ENCODE measurements at regions not wholly inside any gene's neighbourhood (a gene's known extent, or its start where the extent isn't known, plus 50 kb on each side); places are given as distances from the start of the nearest gene placed in this dataset.

GRCh38 chr15:96565266-96565665 is 234.8 kb downstream of the NR2F2 start:
- Histone ChIP-seq H3K4me3 (no peak overlapping the region), H3K27me3 (ENCODE audit: low read depth) (no peaks in the 10 kb centered on the region), H3K36me3 (no peaks in the 10 kb centered on the region), H3K27ac (no peak overlapping the region), H3K4me1 (no peaks in the 10 kb centered on the region), H3K9me3 (no peaks in the 10 kb centered on the region)
- intact Hi-C loops (cut with DNase I) = no loop called here
- no peak for TF ChIP-seq CTCF (IDR thresholded peaks at IDR 0.05)
- ATAC-seq (no peak), DNase-seq (no peak)

GRCh38 chr15:96574782-96575181 is 244.3 kb downstream of the NR2F2 start:
- H3K27me3 ChIP-seq (ENCODE audit: low read depth) = no peaks in the 10 kb centered on the region
- TF ChIP-seq CTCF (IDR thresholded peaks at IDR 0.05) = no peak
- no peaks in the 10 kb centered on the region for H3K4me1 ChIP-seq
- intact Hi-C loops (cut with DNase I) = no loop called here
- no peaks in the 10 kb centered on the region for H3K36me3 ChIP-seq
- ATAC-seq = no peak
- no peak for DNase-seq
- no peak overlapping the region for H3K4me3 ChIP-seq
- H3K9me3 ChIP-seq = no peaks in the 10 kb centered on the region
- H3K27ac ChIP-seq = no peak overlapping the region

GRCh38 chr15:96576596-96576995 is 246.1 kb downstream of the NR2F2 start:
- DNase-seq (no peak), ATAC-seq (no peak)
- no peak overlapping the region for H3K4me3 ChIP-seq
- no peak overlapping the region for H3K27ac ChIP-seq
- TF ChIP-seq CTCF (IDR thresholded peaks at IDR 0.05) = no peak
- no peaks in the 10 kb centered on the region for H3K27me3 ChIP-seq (ENCODE audit: low read depth)
- intact Hi-C loops (cut with DNase I) = no loop called here
- no peaks in the 10 kb centered on the region for H3K9me3 ChIP-seq
- H3K4me1 ChIP-seq = no peaks in the 10 kb centered on the region
- no peaks in the 10 kb centered on the region for H3K36me3 ChIP-seq

- no peaks in the 10 kb centered on the region for H3K27me3 ChIP-seq (ENCODE audit: low read depth)
- ATAC-seq (no peak), DNase-seq (no peak)
- intact Hi-C loops (cut with DNase I) = no loop called here
- TF ChIP-seq CTCF (IDR thresholded peaks at IDR 0.05) = no peak
- H3K27ac ChIP-seq = no peak overlapping the region
- no peaks in the 10 kb centered on the region for H3K4me1 ChIP-seq
- no peaks in the 10 kb centered on the region for H3K36me3 ChIP-seq
- no peaks in the 10 kb centered on the region for H3K9me3 ChIP-seq
- no peak overlapping the region for H3K4me3 ChIP-seq
These were observed 247.9 kb downstream of the NR2F2 start for GRCh38 chr15:96578393-96578792.

GRCh38 chr15:96581371-96581770 is 250.9 kb downstream of the NR2F2 start:
- TF ChIP-seq CTCF (IDR thresholded peaks at IDR 0.05) = no peak
- intact Hi-C loops (cut with DNase I) = no loop called here
- ATAC-seq (no peak), DNase-seq (no peak)
- Histone ChIP-seq H3K27ac (no peak overlapping the region), H3K4me3 (no peak overlapping the region), H3K36me3 (no peaks in the 10 kb centered on the region), H3K4me1 (no peaks in the 10 kb centered on the region), H3K27me3 (ENCODE audit: low read depth) (no peaks in the 10 kb centered on the region), H3K9me3 (no peaks in the 10 kb centered on the region)

- ATAC-seq (no peak), DNase-seq (no peak)
- TF ChIP-seq CTCF (IDR thresholded peaks at IDR 0.05) = no peak
- Histone ChIP-seq H3K27me3 (ENCODE audit: low read depth) (no peaks in the 10 kb centered on the region), H3K4me1 (no peaks in the 10 kb centered on the region), H3K9me3 (no peaks in the 10 kb centered on the region), H3K36me3 (no peaks in the 10 kb centered on the region), H3K4me3 (no peak overlapping the region), H3K27ac (no peak overlapping the region)
- intact Hi-C loops (cut with DNase I) = no loop called here
These were observed 252.0 kb downstream of the NR2F2 start for GRCh38 chr15:96582473-96582872.
